NB4 (cell line): ENCODE measurements at regions not wholly inside any gene's neighbourhood (a gene's known extent, or its start where the extent isn't known, plus 50 kb on each side); places are given as distances from the start of the nearest gene placed in this dataset.

Experiments
- DNase-seq: peaks from one replicate; pipeline ENCODE4 v3.0.0; 2010; ENCODE audit warnings: low read depth
- H3K4me3 ChIP-seq: one replicate; pipeline ENCODE4 v1.5.1; 2011; ENCODE audit warnings: mild to moderate bottlenecking, low read depth, low read length, moderate library complexity
- CTCF ChIP-seq: IDR thresholded peaks from one replicate; pipeline ENCODE4 v1.5.1; 2012; ENCODE audit warnings: low read depth, low read length
- MAX ChIP-seq: IDR thresholded peaks from 2 replicates; pipeline ENCODE4 v1.6.1; 2011; ENCODE audit warnings: low read depth, low read length
- MYC ChIP-seq: IDR thresholded peaks from 2 replicates; pipeline ENCODE4 v1.6.1; 2011; ENCODE audit warnings: low read depth, low read length
- POLR2A ChIP-seq: IDR thresholded peaks from 2 replicates; pipeline ENCODE4 v1.6.1; 2011; ENCODE audit warnings: mild to moderate bottlenecking; ENCODE audit not compliant: insufficient read length; ENCODE audit errors: extremely low read depth

GRCh38 chr3:111319598-111319997, 222.4 kb upstream of the CD96 start:
- DNase-seq = no peak
- no peak for TF ChIP-seq MAX
- TF ChIP-seq POLR2A = no peak
- TF ChIP-seq CTCF = no peak
- TF ChIP-seq MYC = no peak
- H3K4me3 ChIP-seq = no peak overlapping the region

GRCh38 chr3:111321786-111322185, 220.2 kb upstream of the CD96 start:
- TF ChIP-seq CTCF (no peak), POLR2A (no peak), MYC (no peak), MAX (no peak)
- H3K4me3 ChIP-seq = no peak overlapping the region
- no peak for DNase-seq

GRCh38 chr3:111323019-111323418, 219.0 kb upstream of the CD96 start:
- H3K4me3 ChIP-seq = no peak overlapping the region
- no peak for DNase-seq
- TF ChIP-seq CTCF (no peak), MYC (no peak), POLR2A (no peak), MAX (no peak)

GRCh38 chr3:111324151-111324550, 217.8 kb upstream of the CD96 start:
- DNase-seq = no peak
- H3K4me3 ChIP-seq = no peak overlapping the region
- no peak for TF ChIP-seq MYC
- TF ChIP-seq POLR2A = no peak
- TF ChIP-seq MAX = no peak
- TF ChIP-seq CTCF = no peak

- H3K4me3 ChIP-seq = no peak overlapping the region
- no peak for DNase-seq
- TF ChIP-seq MAX (no peak), CTCF (no peak), POLR2A (no peak), MYC (no peak)
Measured at GRCh38 chr3:111324645-111325044, 217.4 kb upstream of the CD96 start.

GRCh38 chr3:111325160-111325718, 216.8 kb upstream of the CD96 start:
- DNase-seq = no peak
- no peak overlapping the region for H3K4me3 ChIP-seq
- no peak for TF ChIP-seq MYC
